LNCAP (cell line): ENCODE measurements at regions not wholly inside any gene's neighbourhood (a gene's known extent, or its start where the extent isn't known, plus 50 kb on each side); places are given as distances from the start of the nearest gene placed in this dataset.

ENCODE experiments used
- TF ChIP-seq, protein P1 (sequence below): fragments of 450-650 bp; IDR thresholded peaks from 2 replicates; pipeline ENCODE4 v1.5.1; 2017; ENCODE audit warnings: mild to moderate bottlenecking

GRCh38 chr4:110266136-110266535 is 67.7 kb upstream of the ELOVL6 start:
- TF ChIP-seq, protein P1, sequence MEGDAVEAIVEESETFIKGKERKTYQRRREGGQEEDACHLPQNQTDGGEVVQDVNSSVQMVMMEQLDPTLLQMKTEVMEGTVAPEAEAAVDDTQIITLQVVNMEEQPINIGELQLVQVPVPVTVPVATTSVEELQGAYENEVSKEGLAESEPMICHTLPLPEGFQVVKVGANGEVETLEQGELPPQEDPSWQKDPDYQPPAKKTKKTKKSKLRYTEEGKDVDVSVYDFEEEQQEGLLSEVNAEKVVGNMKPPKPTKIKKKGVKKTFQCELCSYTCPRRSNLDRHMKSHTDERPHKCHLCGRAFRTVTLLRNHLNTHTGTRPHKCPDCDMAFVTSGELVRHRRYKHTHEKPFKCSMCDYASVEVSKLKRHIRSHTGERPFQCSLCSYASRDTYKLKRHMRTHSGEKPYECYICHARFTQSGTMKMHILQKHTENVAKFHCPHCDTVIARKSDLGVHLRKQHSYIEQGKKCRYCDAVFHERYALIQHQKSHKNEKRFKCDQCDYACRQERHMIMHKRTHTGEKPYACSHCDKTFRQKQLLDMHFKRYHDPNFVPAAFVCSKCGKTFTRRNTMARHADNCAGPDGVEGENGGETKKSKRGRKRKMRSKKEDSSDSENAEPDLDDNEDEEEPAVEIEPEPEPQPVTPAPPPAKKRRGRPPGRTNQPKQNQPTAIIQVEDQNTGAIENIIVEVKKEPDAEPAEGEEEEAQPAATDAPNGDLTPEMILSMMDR: no peak

DNA sequence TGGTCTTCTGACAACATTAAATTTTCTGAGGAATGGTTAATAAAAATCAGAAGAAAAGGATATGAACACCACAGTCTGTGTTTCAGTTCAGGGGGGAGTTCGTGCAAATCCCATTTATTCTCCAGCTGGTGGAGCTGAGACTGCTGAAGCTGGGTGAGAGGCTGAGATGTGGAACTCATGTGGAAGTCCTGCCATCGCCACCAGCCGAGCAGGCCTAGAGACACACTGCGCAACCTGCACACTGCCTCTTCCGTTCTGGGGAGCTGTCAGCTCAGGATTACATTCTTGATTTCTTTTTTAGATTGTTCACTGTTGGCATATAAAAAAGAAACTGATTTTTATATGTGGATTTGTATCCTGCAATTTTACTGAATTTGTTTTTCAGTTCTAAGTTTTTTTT is 66.6 kb upstream of the ELOVL6 start:
- TF ChIP-seq, protein P1: no peak

DNA sequence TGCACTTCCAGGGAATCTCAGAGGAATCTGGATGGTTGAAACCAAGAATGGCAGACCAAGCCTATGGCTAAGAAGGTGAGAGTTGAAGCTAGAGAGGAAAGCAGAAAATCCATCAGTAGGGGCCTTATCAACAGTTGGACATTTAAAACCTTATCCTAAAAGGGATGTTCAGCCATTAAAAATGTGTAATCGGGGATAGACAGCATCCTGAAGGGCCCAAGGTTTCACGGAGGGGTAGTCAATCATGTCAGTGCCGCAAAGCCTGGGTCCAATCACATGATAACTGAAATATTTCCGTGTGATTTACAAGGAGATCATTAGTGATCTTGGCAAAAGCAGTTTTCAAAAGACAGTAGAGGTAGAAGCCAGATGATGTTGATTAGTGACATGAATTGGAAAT is 61.9 kb upstream of the ELOVL6 start:
- TF ChIP-seq, protein P1: no peak

GRCh38 chr4:110250023-110250387 is 51.6 kb upstream of the ELOVL6 start:
- TF ChIP-seq, protein P1: no peak

DNA sequence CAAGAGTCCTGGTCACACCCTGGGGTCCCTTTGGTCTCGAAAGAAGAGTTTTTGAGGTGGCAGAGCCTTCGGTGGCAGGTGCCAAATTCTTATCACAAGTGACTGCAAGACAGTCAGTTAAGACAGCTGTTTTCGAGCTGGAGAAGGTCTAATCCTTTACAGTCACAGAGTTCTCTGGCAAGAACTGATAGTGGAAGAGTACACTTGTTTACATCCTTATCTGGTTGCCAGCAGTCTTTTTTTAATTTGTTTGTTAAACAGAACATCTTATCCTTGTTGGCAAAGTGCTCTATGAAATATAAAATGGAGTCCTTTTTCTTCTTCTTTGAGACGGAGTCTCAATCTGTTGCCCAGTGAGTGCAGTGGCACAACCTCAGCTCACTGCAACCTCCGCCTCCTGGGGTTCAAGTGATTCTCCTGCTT is 50.4 kb upstream of the ELOVL6 start:
- TF ChIP-seq, protein P1: no peak
